ENCODE measurements at regions not wholly inside any gene's neighbourhood (a gene's known extent, or its start where the extent isn't known, plus 50 kb on each side); places are given as distances from the start of the nearest gene placed in this dataset.

DNA sequence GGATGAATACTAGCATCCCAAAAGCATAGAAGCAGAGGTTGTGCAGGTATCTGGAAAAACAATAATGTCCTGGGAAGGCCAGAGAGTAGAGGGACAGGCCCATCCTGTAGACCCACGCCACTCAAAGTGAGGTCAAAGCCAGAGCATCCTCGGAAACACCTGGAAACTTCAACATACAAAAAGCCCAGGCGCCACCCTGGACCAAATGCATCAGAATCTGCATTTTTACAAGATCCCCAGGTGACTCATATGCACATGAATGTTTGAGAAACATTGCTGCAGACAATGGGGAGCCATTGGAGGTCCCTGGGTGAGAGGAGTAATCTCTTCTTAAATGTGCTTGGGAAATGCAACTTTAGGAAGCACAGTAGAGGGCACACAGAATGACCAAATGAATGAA lies 684.1 kb downstream of the DIAPH3 start:
- TF ChIP-seq, protein P1, sequence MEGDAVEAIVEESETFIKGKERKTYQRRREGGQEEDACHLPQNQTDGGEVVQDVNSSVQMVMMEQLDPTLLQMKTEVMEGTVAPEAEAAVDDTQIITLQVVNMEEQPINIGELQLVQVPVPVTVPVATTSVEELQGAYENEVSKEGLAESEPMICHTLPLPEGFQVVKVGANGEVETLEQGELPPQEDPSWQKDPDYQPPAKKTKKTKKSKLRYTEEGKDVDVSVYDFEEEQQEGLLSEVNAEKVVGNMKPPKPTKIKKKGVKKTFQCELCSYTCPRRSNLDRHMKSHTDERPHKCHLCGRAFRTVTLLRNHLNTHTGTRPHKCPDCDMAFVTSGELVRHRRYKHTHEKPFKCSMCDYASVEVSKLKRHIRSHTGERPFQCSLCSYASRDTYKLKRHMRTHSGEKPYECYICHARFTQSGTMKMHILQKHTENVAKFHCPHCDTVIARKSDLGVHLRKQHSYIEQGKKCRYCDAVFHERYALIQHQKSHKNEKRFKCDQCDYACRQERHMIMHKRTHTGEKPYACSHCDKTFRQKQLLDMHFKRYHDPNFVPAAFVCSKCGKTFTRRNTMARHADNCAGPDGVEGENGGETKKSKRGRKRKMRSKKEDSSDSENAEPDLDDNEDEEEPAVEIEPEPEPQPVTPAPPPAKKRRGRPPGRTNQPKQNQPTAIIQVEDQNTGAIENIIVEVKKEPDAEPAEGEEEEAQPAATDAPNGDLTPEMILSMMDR (IDR thresholded peaks at IDR 0.05): no peak
- TF ChIP-seq POLR2AphosphoS5 (IDR thresholded peaks at IDR 0.05) (no peak), POLR2A (IDR thresholded peaks at IDR 0.05) (no peak)

Measured in prostate gland (tissue), 2 donors.